Breast epithelium (tissue), 4 donors: ENCODE measurements at regions not wholly inside any gene's neighbourhood (a gene's known extent, or its start where the extent isn't known, plus 50 kb on each side); places are given as distances from the start of the nearest gene placed in this dataset.

Source experiments
- DNase-seq, 2 donors: peaks; one replicate each; pipeline ENCODE4 v3.0.0-alpha.2; 2019; ENCODE audit warnings: low spot score in 2 of 2
- H3K27ac ChIP-seq, 2 donors: fragments of 200-600 bp; sonication (generic) in 1 of 2; one replicate each; pipeline ENCODE4 v1.5.1; 2016 to 2019; ENCODE audit warnings: mild to moderate bottlenecking in 1 of 2
- H3K27me3 ChIP-seq, 2 donors: fragments of 200-600 bp; sonication (generic) in 1 of 2; one replicate each; pipeline versions ENCODE4 v1.5.1 to v1.6.0; 2017 to 2019; ENCODE audit warnings: control low read depth in 1 of 2, mild to moderate bottlenecking in 1 of 2
- H3K36me3 ChIP-seq: fragments of 200-600 bp; one replicate; pipeline ENCODE4 v1.5.1; 2019
- H3K4me1 ChIP-seq, 2 donors: fragments of 200-600 bp; sonication (generic); one replicate each; pipeline ENCODE4 v1.5.1; 2016 to 2019; ENCODE audit warnings: control low read depth in 1 of 2
- H3K4me3 ChIP-seq, 3 donors: fragments of 200-600 bp; sonication (generic); 1 replicate in 2 of 3; 2 replicates in 1 of 3; pipeline ENCODE4 v1.5.1; 2016 to 2019; ENCODE audit warnings: mild to moderate bottlenecking in 3 of 3, moderate library complexity in 2 of 3
- H3K9me3 ChIP-seq, 2 donors: fragments of 200-600 bp; sonication (generic) in 1 of 2; one replicate each; pipeline ENCODE4 v1.5.1; 2016 to 2019; ENCODE audit warnings: control low read depth in 1 of 2
- POLR2A ChIP-seq: fragments of 450-650 bp; IDR thresholded peaks from one replicate; pipeline ENCODE4 v1.6.1; 2016; ENCODE audit warnings: antibody characterized with exemption, mild to moderate bottlenecking, moderate library complexity
- POLR2AphosphoS5 ChIP-seq, 3 donors: sonication (generic); formaldehyde crosslinking; IDR thresholded peaks; one replicate each; pipeline ENCODE4 v1.6.1; 2017; ENCODE audit warnings: antibody characterized with exemption in 3 of 3
- intact Hi-C: fragments of 100-400 bp; cut with DNase I; formaldehyde crosslinking; loops from one replicate; pipeline ENCODE4 v1.15.1; 2023; ENCODE audit warnings: low total_unique reads
- TF ChIP-seq, protein P1 (sequence below), 3 donors: fragments of 450-650 bp; IDR thresholded peaks; one replicate each; pipeline ENCODE4 v1.5.1; 2016 to 2017; ENCODE audit warnings: antibody characterized with exemption in 3 of 3, mild to moderate bottlenecking in 3 of 3, moderate library complexity in 3 of 3

DNA sequence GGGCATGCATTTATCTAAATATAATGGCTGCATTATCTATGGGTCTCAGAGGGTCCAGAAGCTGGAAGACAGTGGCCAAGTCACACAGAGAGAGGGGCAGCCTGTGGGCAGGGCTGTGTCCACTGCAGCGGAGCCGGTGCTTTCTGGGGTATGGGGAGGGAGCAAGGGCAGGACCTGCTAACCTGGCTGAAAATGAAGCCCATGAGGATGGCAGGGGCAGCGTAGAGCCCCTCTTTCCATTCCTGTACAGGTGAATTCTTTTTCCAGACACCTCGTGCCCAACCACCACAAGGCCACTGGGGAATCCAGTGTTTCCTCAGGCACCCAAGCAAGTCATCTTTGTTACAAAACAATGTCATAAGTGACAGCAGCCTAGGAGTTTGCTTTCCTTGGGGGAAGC, 305.9 kb upstream of the IRX4 start:
- TF ChIP-seq POLR2AphosphoS5 (IDR thresholded peaks at IDR 0.05) = no peak
- no peak for TF ChIP-seq POLR2A
- TF ChIP-seq, protein P1, sequence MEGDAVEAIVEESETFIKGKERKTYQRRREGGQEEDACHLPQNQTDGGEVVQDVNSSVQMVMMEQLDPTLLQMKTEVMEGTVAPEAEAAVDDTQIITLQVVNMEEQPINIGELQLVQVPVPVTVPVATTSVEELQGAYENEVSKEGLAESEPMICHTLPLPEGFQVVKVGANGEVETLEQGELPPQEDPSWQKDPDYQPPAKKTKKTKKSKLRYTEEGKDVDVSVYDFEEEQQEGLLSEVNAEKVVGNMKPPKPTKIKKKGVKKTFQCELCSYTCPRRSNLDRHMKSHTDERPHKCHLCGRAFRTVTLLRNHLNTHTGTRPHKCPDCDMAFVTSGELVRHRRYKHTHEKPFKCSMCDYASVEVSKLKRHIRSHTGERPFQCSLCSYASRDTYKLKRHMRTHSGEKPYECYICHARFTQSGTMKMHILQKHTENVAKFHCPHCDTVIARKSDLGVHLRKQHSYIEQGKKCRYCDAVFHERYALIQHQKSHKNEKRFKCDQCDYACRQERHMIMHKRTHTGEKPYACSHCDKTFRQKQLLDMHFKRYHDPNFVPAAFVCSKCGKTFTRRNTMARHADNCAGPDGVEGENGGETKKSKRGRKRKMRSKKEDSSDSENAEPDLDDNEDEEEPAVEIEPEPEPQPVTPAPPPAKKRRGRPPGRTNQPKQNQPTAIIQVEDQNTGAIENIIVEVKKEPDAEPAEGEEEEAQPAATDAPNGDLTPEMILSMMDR (IDR thresholded peaks at IDR 0.05) = no peak
- Histone ChIP-seq H3K27me3 (no peaks in the 10 kb centered on the region), H3K9me3 (no peaks in the 10 kb centered on the region), H3K27ac (no peak overlapping the region), H3K4me1 (no peaks in the 10 kb centered on the region), H3K4me3 (no peak overlapping the region), H3K36me3 (no peaks in the 10 kb centered on the region)
- DNase-seq = peak in 1 of 2 donors; percentile 34
- intact Hi-C loops = no loop called here

DNA sequence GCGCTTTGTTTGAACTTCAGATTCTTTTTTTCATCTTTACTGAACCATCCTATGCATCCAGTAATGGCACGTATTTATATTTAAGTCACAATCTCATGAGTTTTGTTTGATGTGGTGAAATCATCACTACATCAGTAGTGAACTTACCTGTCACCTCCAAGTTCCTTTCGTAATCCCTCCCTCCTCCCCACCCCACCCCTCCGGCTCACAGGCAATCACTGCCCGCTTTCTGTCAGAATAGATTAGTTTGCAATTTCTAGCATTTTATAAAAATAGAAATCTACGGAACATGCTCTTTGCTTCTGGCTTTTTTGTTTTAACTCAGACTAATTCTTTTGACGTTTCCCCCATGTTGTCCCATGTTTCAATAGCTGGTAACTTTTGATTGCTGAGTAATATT, 305.4 kb upstream of the IRX4 start:
- Histone ChIP-seq H3K36me3 (no peaks in the 10 kb centered on the region), H3K27ac (no peak overlapping the region), H3K27me3 (no peaks in the 10 kb centered on the region), H3K9me3 (no peaks in the 10 kb centered on the region), H3K4me1 (no peaks in the 10 kb centered on the region), H3K4me3 (no peak overlapping the region)
- intact Hi-C loops = no loop called here
- TF ChIP-seq, protein P1 (IDR thresholded peaks at IDR 0.05) = no peak
- TF ChIP-seq POLR2A (no peak), POLR2AphosphoS5 (IDR thresholded peaks at IDR 0.05) (no peak)
- DNase-seq = no peak

DNA sequence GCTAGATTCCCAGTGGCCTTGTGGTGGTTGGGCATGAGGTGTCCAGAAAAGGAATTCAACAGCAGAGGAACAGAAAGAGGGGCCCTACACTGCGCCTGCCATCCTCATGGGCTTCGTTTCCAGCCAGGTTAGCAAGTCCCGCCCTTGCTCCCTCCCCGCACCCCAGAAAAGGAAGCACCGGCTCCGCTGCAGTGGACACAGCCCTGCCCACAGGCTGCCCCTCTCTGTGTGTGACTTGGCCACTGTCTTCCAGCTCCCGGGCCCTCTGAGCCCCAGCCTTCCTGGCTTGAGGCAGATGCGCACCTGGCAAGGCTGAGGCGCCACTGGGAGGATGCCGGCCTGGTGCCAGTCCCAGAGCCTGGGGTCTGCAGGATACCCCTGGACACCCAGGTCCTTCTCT, 305.0 kb upstream of the IRX4 start:
- intact Hi-C loops = no loop called here
- DNase-seq = peak in 1 of 2 donors; percentile 41
- Histone ChIP-seq H3K4me1 (no peaks in the 10 kb centered on the region), H3K27ac (no peak overlapping the region), H3K9me3 (no peaks in the 10 kb centered on the region), H3K27me3 (no peaks in the 10 kb centered on the region), H3K4me3 (no peak overlapping the region), H3K36me3 (no peaks in the 10 kb centered on the region)
- TF ChIP-seq POLR2A (no peak), POLR2AphosphoS5 (IDR thresholded peaks at IDR 0.05) (no peak)
- TF ChIP-seq, protein P1 (IDR thresholded peaks at IDR 0.05) = no peak

DNA sequence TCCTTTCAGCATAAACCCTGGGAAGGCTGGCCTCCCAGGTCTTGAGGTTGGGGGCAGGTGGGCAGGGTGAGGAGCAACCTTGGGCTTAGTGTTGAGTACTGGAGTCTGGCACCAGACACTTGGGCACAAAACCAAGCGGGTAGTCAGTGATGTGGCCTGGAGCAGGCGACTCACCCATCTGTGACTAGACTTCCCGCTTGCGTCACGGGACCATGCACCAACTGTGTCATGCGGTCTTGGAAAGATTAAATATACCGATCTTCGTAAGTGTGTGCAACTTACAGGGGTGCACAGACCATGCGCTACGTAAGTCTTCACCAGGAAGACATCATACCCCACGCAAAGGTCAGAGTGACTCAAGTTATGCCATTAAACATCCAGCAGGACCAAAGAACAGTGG, 304.4 kb upstream of the IRX4 start:
- DNase-seq = no peak
- Histone ChIP-seq H3K27me3 (no peaks in the 10 kb centered on the region), H3K27ac (no peak overlapping the region), H3K4me1 (no peaks in the 10 kb centered on the region), H3K9me3 (no peaks in the 10 kb centered on the region), H3K4me3 (no peak overlapping the region), H3K36me3 (no peaks in the 10 kb centered on the region)
- intact Hi-C loops = no loop called here
- TF ChIP-seq, protein P1 (IDR thresholded peaks at IDR 0.05) = no peak
- TF ChIP-seq POLR2A (no peak), POLR2AphosphoS5 (IDR thresholded peaks at IDR 0.05) (no peak)

DNA sequence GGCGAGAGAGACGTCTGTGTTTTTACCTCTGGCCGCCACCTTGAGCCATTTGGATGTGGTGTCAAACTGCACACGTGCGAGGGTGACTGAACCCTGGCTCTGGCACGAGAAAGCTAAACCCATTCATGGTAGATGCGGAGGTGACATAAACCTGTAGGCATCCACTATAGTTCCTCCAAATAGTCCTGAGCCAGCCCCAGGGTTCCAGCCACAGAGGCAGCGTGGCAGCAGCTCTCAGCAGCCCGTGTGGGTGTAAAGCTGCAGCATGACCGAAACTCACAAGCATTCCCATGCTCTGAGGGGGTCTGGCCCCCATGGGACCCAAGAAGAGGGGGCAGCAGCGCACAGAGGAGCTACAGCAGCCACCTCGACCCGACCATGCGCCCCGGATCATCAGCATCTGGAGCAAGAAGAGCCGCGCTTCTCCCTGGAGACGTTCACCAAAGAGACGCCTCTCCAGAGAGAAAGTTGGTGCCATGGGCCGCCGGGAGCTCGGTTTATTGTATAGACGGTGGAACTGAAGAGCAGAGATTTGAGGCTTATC, 303.8 kb upstream of the IRX4 start:
- no peak overlapping the region for H3K4me3 ChIP-seq
- no peaks in the 10 kb centered on the region for H3K4me1 ChIP-seq
- H3K27me3 ChIP-seq = no peaks in the 10 kb centered on the region
- H3K27ac ChIP-seq = no peak overlapping the region
- peak; percentile 2 to 43 for DNase-seq
- TF ChIP-seq, protein P1 (IDR thresholded peaks at IDR 0.05) = no peak
- no peak for TF ChIP-seq POLR2AphosphoS5 (IDR thresholded peaks at IDR 0.05)
- no peak for TF ChIP-seq POLR2A
- intact Hi-C loops = no loop called here
- H3K9me3 ChIP-seq = no peaks in the 10 kb centered on the region
- H3K36me3 ChIP-seq = no peaks in the 10 kb centered on the region
